ENCODE measurements at regions not wholly inside any gene's neighbourhood (a gene's known extent, or its start where the extent isn't known, plus 50 kb on each side); places are given as distances from the start of the nearest gene placed in this dataset.
"Not testable (repeated sequence)": the region's sequence is repeated elsewhere in the genome, so short reads cannot be mapped to it uniquely, and the experiment has no call there.

DNA sequence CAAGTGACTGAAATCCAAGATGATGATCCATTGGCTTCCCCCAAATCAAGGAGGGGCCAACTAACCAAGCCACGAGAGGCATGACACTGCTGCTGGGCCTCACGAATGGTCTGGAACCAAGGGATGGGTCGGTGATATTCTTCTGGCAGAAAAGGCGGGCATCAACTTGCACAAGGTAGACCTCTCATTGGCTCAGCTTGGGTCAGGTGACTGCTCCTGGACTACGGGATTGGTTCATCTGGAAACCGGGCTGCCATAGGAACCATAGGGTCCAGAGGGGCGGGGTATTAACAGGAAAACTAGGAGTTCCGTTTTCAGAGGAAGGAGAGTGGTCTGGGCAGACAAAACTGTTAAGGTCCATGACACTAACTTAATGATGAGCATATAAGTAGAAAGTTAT lies 100.9 kb downstream of the TFAP2C start:
- DNase-seq = no peak

DNA sequence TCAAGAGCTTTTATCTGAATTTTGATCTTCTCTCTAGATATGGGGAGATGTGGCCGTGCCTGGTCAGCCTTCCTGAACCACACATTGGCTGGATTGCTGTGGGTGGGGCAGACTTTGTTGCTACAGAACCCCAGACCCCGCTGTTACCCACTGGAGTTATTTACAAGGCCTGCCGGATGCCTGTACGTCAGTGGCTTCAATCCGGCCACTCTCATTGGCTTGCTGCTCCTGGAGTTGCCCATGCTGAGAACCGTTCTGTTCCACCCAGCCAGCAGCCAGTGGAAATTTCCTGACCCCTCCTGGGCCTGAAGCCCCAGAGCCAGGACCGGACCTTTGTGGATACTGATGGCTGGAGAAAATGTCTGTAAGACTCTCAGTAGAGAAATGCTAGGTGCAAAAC lies 101.9 kb downstream of the TFAP2C start:
- no peak for DNase-seq

DNA sequence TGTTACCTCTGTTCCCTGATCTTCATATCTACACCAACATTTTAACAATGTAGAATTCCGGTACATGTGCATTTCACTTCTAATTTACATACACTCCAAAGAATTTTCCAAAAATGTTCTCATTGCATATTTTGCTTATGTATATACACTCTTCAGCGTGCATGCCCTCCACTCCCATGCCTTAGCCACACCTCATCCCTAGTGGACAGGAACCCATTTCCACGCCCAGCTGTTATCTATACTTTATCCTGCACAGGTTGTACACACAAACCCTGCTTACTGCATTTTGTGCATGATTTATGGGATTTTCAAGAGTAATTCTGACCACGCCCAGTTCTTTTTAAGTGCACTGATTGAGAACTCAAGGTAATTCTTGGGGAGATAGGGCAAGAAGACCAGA lies 102.4 kb downstream of the TFAP2C start:
- no peak for DNase-seq

DNA sequence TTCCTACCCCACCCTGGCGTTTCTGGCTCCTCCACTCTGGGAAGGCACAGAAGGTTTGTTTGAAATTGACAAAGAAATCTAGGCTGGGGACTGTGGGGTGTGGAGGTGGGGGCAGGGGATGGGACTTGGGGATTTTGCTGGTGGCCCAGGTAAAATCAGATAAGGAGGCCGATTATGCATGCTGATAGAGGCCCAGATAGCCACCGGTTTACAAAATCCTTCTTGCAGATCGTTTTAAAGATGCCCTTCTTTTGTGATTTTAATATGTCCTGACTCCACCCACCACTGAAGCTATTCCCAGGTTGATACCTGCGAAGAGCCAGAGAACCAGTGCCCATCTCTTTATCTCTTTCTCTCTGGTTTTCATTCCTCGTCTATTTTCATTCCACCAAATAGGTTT lies 104.9 kb downstream of the TFAP2C start:
- DNase-seq = no peak

DNA sequence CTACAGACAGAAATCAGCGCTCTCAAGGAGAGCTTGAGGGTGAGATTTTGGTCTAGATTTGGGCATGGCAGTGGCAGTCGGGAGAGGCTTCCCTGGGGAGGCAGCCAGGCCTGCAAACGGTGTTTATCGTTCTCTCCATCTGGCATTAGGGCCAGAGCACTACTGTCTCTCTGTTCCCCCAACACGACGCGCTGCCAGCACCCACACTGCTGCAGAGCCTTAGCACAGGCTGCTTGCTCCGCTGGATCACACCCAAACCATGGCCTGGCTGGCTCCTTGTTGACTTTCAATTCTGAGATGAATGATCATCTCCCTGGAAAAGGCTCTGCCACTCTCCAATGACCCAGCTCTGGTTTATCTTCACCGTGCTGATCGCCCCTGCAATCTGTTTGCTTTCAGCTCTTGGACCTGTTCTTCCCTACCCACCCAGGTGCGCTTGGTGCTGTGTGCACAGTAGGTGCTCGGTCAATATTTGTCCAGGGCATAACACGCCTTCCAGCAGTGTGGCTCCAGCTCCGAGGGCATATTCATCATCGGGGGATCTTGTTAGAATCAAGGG lies 106.1 kb downstream of the TFAP2C start:
- no peak for DNase-seq

DNA sequence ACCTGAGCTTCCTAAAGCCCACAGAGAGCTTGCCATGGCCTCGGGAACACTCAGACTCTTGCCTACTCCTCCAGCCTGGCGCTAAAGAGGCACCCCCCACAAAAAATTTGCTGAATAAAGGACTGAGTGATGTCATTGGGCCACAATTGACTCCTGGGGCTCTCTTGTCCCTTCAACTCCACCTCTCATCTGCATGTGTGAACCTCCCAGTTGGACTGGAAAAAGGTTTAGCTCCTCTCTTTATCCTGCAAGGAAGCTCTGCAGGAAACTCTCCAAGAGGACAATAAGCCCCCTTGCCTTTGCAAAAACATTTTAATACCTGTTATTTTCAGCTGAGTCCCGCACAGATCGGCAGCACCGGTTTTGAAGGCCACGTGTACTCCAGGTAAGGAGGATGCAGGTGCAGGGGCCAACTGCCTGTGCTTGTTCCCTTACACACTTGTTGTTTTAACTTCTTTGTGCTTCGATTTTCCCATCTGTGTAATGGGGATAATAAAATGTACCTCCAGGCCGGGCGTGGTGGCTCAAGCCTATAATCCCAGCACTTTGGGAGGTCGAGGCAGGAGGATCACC lies 107.3 kb downstream of the TFAP2C start:
- no peak for DNase-seq

DNA sequence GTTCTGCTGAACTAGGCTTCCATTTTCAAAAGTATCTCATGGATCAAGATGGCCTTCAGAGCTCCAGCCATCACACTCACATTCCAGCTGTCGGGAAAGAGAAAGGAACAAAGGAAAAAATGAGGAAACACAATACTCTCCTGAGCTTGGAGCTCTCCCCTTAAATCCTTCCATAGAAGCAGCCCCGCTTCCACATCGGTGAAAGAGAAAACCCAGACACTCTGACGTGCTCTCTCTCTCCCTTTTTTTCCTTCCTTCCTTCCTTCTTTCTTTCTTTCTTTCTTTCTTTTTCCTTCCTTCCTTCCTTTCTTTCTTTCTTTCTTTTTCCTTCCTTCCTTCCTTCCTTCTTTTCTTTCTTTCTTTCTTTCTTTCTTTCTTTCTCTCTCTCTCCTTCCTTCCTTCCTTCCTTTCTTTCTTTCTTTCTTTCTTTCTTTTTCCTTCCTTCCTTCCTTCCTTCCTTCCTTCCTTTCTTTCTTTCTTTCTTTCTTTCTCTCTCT lies 115.3 kb downstream of the TFAP2C start:
- not testable (repeated sequence) for DNase-seq

DNA sequence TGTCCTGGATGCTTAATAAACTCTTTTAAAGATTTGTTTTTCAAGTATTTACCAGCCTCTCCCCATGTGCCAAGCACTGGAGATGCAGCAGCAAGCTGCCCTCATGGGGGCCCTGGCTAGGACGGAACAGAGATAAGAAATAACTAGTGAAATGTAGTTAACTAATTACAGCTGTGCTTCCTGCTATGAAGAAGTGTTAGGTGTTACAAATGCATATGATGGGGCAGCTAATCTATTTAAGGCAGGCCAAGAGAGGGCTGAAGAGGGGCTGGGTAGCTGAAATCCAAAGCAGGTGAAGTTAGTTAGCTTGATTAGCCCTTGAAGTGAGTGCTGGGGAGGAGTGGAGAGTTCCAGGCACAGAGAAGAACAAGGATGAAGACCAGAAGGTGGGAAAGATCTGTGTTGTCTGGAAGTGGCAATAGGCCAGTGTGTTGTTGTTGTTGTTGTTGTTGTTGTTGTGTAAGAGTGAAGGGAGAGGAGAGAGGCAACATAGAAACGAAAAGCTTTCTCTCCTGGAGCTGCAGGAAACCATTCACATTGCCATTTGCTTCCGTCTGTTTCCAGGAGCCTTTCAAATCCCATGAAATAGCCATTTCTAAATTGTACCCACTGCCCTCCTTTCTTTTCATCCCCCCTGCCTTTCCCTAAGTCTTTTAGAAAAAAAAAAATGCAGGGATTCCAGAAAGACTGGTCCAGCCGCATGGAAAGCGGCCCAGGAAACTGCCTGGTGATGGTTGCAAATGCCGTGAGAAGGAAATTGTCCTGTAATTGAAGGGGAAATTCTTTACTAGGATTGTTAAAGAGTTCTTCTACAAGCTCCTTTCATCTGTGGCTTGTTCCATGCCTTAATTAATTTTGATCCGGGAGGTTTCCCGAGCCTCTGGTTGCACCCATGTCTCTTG lies 119.6 kb downstream of the TFAP2C start:
- no peak for DNase-seq

DNA sequence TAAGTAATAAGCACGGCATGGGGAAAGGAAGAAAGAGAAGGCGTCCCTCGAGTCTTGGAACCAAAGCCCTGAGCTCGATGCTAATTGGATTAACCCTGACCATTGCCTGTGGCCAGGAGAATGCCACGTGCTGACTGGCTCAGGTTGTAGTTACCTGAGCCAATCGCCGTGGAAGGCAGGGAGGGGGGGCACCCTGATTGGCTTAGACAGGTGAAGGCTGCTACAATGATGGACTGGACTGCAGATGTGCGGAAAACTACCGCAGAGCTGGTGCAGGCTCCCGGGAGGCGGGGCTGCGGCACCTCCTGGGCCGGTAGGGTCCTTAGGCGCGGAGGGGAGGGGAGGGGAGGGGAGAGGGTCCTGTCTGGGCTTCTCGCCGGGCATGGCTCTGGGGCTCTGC lies 121.3 kb downstream of the TFAP2C start:
- DNase-seq = no peak

DNA sequence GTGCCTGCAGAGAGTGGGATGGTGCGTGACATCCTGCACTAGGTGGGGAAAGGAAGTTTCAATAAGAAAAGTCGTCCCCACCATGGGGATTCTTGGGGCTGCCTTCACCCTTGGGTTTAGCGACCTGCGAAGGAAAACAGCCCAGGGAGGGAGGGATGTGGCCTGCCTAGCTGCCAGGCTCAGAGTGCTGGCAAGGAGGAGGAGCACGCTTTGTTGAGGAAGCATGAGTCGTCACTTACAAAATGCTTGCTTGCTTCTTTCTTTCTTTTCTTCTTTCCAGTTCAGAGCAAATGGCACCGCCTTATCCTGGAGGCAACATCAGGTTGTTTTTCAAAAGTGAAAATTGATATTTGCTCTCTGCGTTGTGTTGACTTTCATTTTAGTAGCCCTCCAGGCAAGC lies 123.2 kb downstream of the TFAP2C start:
- no peak for DNase-seq

DNA sequence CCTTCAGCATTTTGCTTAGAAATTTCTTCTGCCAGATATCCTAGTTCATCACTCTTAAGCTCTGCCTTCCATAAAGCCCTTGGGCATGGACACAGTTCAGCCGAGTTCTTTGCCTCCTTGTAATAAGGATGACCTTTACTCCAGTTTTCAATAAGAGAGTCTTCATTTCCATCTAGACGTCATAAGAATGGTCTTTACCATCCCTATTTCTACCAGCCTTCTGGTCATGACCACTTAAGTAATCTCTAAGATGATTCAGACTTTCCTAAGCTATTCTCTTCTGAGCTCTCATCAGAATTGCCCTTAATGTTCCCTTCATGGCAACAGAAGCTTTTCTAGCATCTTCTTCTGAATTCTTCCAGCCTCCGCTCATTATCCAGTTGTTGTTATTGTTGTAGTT lies 126.1 kb downstream of the TFAP2C start:
- no peak for DNase-seq

DNA sequence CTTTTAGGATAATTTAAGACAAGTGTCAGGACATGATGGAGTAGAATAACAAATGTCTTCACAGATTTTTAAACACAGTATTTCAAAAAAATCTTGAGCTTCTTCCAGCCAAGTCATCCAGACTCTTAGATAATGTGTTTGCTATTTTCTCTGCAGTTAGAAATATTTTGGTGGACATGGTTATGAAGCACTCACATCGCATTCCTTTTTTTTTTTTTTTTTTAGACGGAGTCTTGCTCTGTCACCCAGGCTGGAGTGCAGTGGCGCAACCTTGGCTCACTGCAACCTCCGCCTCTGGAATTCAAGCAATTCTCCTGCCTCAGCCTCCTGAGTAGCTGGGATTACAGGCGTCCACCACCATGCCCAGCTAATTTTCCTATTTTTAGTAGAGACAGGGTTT lies 127.6 kb downstream of the TFAP2C start:
- DNase-seq = not testable (repeated sequence)

DNA sequence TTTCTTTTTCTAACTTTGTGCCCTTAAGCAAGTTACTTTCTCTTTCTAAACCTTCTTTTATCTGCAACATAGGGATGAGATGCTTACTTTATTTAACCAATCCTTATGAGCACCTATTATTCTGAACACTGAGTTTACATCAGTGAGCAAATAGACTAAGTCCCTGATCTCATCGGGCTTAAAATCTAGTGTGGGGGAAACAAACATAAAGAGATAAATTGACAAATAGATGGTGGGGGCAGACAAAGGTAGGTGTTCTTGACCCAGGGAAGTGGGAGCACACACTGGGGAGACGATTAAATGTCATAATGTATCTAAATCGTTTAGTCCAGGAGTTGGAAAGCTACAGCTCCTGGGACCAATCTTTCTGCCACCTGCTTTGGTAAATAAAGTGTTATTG lies 129.6 kb downstream of the TFAP2C start:
- no peak for DNase-seq

DNA sequence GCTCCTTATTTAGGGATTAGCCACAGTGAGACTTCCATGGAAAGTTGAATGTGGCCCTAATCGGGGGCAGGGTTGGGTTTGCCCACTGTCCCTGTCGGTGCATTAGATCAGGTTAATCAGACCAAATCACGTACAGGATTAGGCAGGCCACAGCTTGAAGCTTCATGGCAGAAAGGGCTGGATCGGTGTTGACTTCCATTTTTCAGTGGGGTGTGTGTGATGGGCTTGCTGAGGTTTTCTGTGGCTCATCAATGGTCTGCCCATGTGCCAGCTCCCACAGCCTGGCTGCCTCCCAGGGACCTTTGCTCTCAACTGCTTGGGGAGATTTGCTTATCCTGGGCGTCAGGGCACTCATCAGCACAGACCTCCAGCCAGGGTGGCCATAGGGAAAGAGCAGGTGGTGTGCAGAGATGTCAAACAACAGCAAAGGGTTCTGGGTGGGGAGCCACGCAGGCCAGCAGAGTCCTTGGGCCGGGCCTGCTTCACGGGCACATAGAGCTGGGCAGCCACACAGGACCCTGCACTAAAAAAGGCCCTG lies 130.7 kb downstream of the TFAP2C start:
- DNase-seq = no peak

DNA sequence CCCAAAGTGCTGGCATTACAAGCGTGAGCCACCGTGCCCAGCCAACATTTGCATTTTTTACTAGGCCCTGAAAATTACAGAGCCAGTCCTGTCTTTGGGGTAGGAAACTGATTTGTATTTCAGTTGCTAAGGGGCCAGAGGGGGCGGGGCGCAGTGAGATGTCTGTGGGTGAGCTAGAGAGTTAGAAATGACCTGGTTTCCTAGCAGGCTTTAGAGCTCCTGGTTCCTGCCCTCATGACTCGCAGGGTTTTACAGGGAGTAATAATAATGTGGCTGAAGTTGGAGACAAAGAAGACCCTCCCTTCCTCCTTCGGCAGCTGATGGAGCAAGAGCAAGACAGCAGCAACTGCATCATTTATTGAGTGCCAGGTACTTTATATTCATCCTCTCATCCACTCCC lies 131.5 kb downstream of the TFAP2C start:
- DNase-seq = no peak

DNA sequence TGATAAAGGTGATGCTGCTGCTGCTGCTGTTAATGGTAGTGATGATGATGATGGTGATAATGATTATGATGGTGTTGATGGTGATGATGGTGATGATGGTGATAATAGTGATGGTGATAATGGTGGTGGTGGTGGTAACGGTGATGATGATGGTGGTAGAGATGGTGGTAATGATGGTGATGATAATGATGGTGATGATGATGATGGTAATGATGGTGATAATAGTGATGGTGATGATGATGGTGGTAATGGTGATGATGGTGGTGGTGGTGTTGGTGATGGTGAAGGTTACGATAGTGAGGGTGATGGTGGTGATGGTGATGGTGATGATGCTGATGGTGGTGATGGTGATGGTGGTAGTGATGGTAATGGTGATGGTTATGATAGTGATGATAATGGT lies 132.3 kb downstream of the TFAP2C start:
- no peak for DNase-seq

DNA sequence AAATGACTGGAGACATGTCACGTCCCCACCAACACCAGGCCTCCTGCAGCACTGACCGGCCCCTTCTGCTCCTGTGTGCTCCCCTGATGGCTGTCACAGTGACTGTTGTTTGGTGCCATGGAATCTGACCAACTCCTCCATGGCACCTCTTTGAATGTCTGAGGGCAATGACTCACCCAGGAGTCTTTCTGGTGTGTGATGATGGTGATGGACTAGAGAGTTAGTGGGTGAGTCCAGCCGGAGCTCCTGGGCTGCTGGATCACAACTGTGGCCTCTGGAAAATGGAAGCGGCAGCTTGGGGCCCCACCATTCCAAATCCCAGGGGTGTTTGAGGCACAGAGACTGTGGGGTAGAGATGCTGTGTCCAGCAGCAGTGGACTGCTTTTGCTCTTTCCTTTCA lies 133.3 kb downstream of the TFAP2C start:
- no peak for DNase-seq

DNA sequence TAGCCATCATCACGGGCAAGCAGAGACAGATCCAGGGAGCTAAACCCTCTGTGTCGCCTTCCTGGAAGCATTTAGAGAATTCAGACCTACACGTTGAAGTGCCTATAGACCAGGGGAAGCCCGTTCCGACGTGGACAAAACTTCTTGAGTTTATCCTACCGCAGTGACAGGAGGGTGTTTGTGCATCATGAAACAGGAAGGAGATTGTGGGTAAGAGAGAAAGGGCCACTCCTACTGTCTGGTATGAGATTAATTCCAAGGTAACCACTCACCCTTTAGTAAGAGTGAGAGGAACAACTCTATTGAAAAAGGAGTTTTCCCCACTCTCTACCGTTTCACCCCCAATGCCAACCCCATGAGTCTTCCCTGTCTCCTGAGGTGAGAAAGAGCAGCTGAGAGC lies 133.7 kb downstream of the TFAP2C start:
- DNase-seq = no peak

DNA sequence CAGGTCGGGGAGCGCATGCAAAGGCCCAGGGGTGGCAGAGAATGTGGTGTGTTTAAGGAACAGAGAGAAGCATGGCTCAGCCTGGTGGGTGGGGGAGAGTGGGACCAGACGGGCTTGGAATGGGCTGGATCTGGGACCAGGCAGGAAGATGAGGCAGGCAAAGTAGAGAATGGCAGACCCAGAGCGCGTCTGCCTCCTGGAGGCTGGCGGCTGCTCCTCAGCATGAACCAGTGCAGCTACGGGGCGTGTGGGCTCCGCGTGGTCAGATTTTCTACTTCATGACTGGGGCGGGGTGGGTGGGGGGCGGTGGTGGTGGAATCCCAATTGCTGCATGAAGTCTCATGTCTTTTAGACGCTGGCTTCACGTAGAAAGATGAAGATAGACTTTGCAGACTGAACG lies 135.6 kb downstream of the TFAP2C start:
- DNase-seq = no peak

DNA sequence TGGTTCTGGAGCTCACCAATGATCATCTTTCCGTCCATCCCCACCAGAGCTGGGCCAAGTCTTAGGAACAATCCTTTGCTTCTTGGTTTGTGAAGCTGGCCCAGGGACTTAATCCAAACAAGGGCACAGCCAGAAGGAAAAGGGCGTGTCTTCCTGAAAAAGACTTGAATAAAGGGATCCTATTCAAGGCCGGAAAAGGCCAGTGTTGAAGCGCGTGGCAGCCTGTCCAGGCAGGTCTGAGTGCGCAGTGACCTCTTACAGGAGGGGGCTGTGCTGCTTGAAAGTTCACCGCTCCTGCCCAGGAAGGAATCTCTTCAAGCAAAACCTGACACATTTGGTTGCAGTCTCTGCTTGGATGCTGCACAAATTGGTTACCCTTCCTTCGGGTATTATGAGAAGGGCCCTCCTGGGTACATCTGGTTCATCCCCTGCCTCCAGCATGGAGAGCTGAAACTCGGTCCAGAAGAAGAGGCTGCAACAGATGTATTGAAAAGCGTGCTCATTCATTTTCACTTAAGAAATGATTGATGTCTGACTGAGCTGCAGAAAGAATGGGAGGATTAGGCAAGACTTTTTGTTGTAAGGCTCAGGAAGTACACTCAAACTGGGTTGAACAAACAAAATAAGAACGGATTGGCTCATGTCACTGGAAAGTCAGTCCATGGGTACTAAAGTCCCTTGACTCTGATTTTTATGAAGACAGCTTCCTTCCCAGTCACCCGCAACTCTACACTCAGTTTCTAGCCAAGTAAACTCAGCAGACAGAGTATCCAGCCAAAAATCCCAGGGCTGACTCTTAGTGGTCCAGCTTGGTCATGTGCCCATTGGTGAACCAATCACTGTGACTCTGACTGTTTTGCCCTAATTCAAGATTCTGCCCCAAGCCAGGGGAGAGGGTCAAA lies 136.3 kb downstream of the TFAP2C start:
- no peak for DNase-seq

DNA sequence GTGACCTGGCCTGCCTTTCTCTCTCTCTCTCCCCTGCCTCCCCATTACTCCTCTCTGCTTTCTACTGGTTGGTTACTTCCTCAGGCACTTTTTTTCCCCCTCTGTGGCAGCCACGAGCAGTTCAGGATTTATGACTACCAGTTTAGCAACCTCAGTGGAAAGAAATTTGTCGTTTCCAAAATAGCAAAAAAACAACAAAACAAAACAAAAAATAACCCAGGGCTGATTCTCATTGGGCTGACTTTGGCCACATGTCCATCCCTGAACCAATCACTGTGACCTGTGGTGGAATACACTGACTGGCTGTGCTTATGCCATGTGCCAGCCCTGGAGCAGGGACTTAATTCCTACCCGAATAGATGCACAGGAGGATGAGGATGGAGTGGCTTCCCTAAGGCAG lies 137.4 kb downstream of the TFAP2C start:
- DNase-seq = no peak

DNA sequence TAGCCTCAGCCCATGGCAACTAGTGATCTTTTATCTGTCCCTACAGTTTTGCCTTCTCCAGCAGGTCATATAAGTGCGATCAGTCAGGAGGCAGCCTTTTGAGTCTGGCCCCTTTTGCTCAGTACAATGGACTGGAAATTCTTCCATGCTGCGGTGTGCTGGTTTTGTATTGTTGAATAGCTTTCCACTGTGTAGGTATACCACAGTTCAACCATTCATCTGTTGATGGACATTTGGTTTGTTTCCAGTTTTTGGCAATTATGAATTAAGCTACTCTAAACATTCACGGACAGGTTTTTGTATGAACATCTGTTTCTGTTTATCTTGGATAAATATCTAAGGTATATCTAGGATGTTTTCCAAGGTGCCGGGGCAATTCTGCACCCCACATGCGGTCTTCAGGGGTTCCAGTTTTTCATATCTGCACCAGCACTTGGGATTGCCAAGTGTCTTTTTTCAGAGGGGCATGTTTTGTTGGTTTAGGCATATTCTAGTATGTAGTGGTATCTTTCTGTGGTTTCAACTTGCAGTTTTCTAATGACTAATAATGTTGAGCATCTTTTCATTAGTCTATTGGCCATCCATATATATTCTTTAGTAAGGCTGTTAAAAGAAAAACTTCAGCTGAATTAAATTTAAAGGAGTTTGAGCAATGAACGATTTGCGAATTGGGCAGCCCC lies 141.0 kb downstream of the TFAP2C start:
- DNase-seq = no peak

Data from activated CD4-positive, alpha-beta T cell treated with anti-CD3 and anti-CD28 coated beads, Interleukin-2, amount 50 U/mL, for 4 hours (primary cell).